Esophagus muscularis mucosa (tissue), 4 donors: ENCODE measurements at regions not wholly inside any gene's neighbourhood (a gene's known extent, or its start where the extent isn't known, plus 50 kb on each side); places are given as distances from the start of the nearest gene placed in this dataset.

Experiments used
- EP300 ChIP-seq: sonication (generic); formaldehyde crosslinking; IDR thresholded peaks from one replicate; pipeline ENCODE4 v1.6.1; 2017; ENCODE audit warnings: antibody characterized with exemption
- POLR2A ChIP-seq: fragments of 450-650 bp; IDR thresholded peaks from one replicate; pipeline ENCODE4 v1.6.1; 2017; ENCODE audit warnings: antibody characterized with exemption, moderate library complexity, mild to moderate bottlenecking, low read depth
- POLR2AphosphoS5 ChIP-seq, 2 donors: sonication (generic); formaldehyde crosslinking; IDR thresholded peaks; one replicate each; pipeline ENCODE4 v1.6.1; 2017; ENCODE audit warnings: antibody characterized with exemption in 2 of 2
- TF ChIP-seq, protein P1 (sequence below), 3 experiments: fragments of 200-600 bp in 2 of 3; fragments of 450-650 bp in 1 of 3; sonication (generic) in 2 of 3; IDR thresholded peaks; one replicate each; pipeline ENCODE4 v1.5.1; 2017 to 2019; ENCODE audit warnings: antibody characterized with exemption in 3 of 3, mild to moderate bottlenecking in 2 of 3, moderate library complexity in 1 of 3

DNA sequence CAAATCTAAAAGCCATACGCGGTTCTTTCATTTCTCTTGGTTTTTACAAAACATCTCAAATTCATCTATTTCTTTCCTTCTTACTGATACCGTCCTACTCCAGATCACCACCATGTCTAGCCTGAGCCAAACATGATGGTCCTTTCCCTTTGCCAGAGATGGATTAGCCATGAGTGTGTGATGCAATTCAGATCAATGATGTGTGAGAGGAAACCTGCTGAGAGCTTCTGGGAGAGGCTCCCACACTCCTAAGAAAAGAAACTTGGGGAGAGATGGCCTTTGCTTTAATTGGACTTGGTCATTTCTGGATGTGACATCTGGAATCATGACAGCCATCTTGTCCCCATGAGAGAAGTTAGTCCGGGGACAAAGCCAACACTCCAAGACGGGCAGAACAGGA is 367.2 kb downstream of the FGFR2 start:
- TF ChIP-seq, protein P1, sequence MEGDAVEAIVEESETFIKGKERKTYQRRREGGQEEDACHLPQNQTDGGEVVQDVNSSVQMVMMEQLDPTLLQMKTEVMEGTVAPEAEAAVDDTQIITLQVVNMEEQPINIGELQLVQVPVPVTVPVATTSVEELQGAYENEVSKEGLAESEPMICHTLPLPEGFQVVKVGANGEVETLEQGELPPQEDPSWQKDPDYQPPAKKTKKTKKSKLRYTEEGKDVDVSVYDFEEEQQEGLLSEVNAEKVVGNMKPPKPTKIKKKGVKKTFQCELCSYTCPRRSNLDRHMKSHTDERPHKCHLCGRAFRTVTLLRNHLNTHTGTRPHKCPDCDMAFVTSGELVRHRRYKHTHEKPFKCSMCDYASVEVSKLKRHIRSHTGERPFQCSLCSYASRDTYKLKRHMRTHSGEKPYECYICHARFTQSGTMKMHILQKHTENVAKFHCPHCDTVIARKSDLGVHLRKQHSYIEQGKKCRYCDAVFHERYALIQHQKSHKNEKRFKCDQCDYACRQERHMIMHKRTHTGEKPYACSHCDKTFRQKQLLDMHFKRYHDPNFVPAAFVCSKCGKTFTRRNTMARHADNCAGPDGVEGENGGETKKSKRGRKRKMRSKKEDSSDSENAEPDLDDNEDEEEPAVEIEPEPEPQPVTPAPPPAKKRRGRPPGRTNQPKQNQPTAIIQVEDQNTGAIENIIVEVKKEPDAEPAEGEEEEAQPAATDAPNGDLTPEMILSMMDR (IDR thresholded peaks at IDR 0.05), result no peak
- no peak for TF ChIP-seq POLR2AphosphoS5 (IDR thresholded peaks at IDR 0.05)
- TF ChIP-seq POLR2A, result no peak
- no peak for TF ChIP-seq EP300
